BLaER1 (cell line): ENCODE measurements at regions not wholly inside any gene's neighbourhood (a gene's known extent, or its start where the extent isn't known, plus 50 kb on each side); places are given as distances from the start of the nearest gene placed in this dataset.

ENCODE experiments used
- H3K27ac ChIP-seq: shearing (Covaris generic); formaldehyde crosslinking; 2 replicates; pipeline ENCODE4 v1.8.1; 2022
- H3K27me3 ChIP-seq: shearing (Covaris generic); formaldehyde crosslinking; 2 replicates; pipeline ENCODE4 v1.8.1; 2022
- H3K36me3 ChIP-seq: shearing (Covaris generic); formaldehyde crosslinking; 2 replicates; pipeline ENCODE4 v1.8.1; 2022
- H3K4me1 ChIP-seq: shearing (Covaris generic); formaldehyde crosslinking; 2 replicates; pipeline ENCODE4 v1.8.1; 2022
- H3K4me2 ChIP-seq: shearing (Covaris generic); formaldehyde crosslinking; 2 replicates; pipeline ENCODE4 v1.8.1; 2022
- H3K4me3 ChIP-seq: shearing (Covaris generic); formaldehyde crosslinking; 2 replicates; pipeline ENCODE4 v1.8.1; 2022
- H3K9ac ChIP-seq: shearing (Covaris generic); formaldehyde crosslinking; 2 replicates; pipeline ENCODE4 v1.8.1; 2022
- H3K9me3 ChIP-seq: shearing (Covaris generic); formaldehyde crosslinking; 2 replicates; pipeline ENCODE4 v1.8.1; 2022
- H4K20me1 ChIP-seq: shearing (Covaris generic); formaldehyde crosslinking; 2 replicates; pipeline ENCODE4 v1.8.1; 2022
- Cebpa-rat ChIP-seq: shearing (Covaris generic); IDR thresholded peaks from 2 replicates; pipeline ENCODE4 v1.8.1; 2022

DNA sequence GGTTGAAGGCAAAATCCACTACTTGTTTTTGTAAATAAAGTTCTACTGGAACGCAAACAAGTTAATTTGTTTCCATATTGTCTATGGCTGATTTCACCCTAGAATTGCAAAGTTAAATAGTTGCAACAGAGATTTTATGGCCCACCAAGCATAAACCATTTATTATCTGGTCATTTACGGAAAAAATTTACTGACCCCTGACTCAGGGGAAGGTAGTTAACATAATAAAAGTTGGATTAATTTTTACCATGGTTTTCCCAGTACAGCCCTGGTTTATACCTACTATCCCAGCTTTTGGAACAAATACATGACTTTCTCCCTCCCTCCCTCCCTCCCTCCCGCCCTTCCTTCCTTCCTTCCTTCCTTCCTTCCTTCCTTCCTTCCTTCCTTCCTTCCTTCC is 588.9 kb upstream of the TMEFF2 start:
- no peaks in the 10 kb centered on the region for H4K20me1 ChIP-seq
- H3K4me1 ChIP-seq, result no peaks in the 10 kb centered on the region
- peaks cover 4% of the 10 kb centered on the region; the same call in 1 of the 2 replicates for H3K9me3 ChIP-seq
- no peak for TF ChIP-seq Cebpa-rat
- H3K36me3 ChIP-seq, result no peaks in the 10 kb centered on the region
- H3K9ac ChIP-seq, result no peak overlapping the region
- no peak overlapping the region for H3K4me2 ChIP-seq
- H3K27ac ChIP-seq, result no peak overlapping the region
- no peak overlapping the region for H3K4me3 ChIP-seq
- H3K27me3 ChIP-seq, result no peaks in the 10 kb centered on the region

- TF ChIP-seq Cebpa-rat, result no peak
- Histone ChIP-seq H3K4me3 (no peak overlapping the region), H3K27me3 (no peaks in the 10 kb centered on the region)
These were observed 580.9 kb upstream of the TMEFF2 start for GRCh38 chr2:192775459-192776262.

GRCh38 chr2:192775011-192775410 is 580.3 kb upstream of the TMEFF2 start:
- H3K27ac ChIP-seq, result no peak overlapping the region
- no peak for TF ChIP-seq Cebpa-rat
- no peak overlapping the region for H3K9ac ChIP-seq
- H3K4me3 ChIP-seq, result no peak overlapping the region
- H3K9me3 ChIP-seq, result peaks cover 5% of the 10 kb centered on the region; the same call in 1 of the 2 replicates
- no peaks in the 10 kb centered on the region for H4K20me1 ChIP-seq
- H3K36me3 ChIP-seq, result no peaks in the 10 kb centered on the region
- no peaks in the 10 kb centered on the region for H3K27me3 ChIP-seq
- no peaks in the 10 kb centered on the region for H3K4me1 ChIP-seq
- no peak overlapping the region for H3K4me2 ChIP-seq

More at GRCh38 chr2:192775459-192776262, 580.9 kb upstream of the TMEFF2 start:
- no peak overlapping the region for H3K9ac ChIP-seq
- H3K4me2 ChIP-seq, result no peak overlapping the region
- no peak overlapping the region for H3K27ac ChIP-seq
- no peaks in the 10 kb centered on the region for H4K20me1 ChIP-seq
- H3K9me3 ChIP-seq, result peaks cover 5% of the 10 kb centered on the region; the same call in 1 of the 2 replicates
- no peaks in the 10 kb centered on the region for H3K36me3 ChIP-seq
- H3K4me1 ChIP-seq, result no peaks in the 10 kb centered on the region

GRCh38 chr2:192773044-192773443 is 578.3 kb upstream of the TMEFF2 start:
- Histone ChIP-seq H3K27ac (no peak overlapping the region), H3K9me3 (no peaks in the 10 kb centered on the region), H3K9ac (no peak overlapping the region), H3K4me2 (no peak overlapping the region), H3K36me3 (no peaks in the 10 kb centered on the region), H3K4me1 (no peaks in the 10 kb centered on the region), H3K4me3 (no peak overlapping the region), H3K27me3 (no peaks in the 10 kb centered on the region), H4K20me1 (no peaks in the 10 kb centered on the region)
- TF ChIP-seq Cebpa-rat, result no peak

GRCh38 chr2:192749611-192750200 is 555.0 kb upstream of the TMEFF2 start:
- Histone ChIP-seq H3K4me2 (no peak overlapping the region), H3K9me3 (no peaks in the 10 kb centered on the region), H3K4me1 (no peaks in the 10 kb centered on the region), H3K36me3 (no peaks in the 10 kb centered on the region), H3K9ac (no peak overlapping the region), H3K27me3 (no peaks in the 10 kb centered on the region), H4K20me1 (no peaks in the 10 kb centered on the region), H3K4me3 (no peak overlapping the region), H3K27ac (no peak overlapping the region)
- TF ChIP-seq Cebpa-rat, result no peak

DNA sequence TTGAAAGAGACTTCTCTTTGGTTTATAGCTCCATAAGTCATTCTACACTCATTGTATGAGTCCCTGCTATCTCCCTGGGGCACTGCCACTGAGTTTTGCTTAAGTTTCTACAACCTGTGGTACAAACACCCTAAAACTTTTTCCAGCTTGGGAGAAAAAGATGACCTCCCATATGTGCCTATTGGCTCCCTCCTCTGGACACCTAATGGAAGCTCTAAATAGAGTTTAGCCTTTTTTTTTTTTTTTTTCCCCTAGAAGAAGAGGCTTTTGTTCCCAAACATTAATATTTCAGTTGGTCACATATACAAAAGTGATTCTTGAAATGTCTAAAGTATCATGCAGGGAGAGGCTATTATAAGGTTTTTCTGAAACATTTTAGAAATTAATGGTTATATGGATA is 547.2 kb upstream of the TMEFF2 start:
- H3K27ac ChIP-seq, result no peak overlapping the region
- no peaks in the 10 kb centered on the region for H4K20me1 ChIP-seq
- H3K4me1 ChIP-seq, result no peaks in the 10 kb centered on the region
- H3K4me3 ChIP-seq, result no peak overlapping the region
- H3K27me3 ChIP-seq, result no peaks in the 10 kb centered on the region
- H3K36me3 ChIP-seq, result no peaks in the 10 kb centered on the region
- no peak for TF ChIP-seq Cebpa-rat
- no peak overlapping the region for H3K9ac ChIP-seq
- H3K4me2 ChIP-seq, result no peak overlapping the region
- H3K9me3 ChIP-seq, result no peaks in the 10 kb centered on the region

- no peak overlapping the region for H3K27ac ChIP-seq
- no peak for TF ChIP-seq Cebpa-rat
- no peaks in the 10 kb centered on the region for H3K9me3 ChIP-seq
- H4K20me1 ChIP-seq, result no peaks in the 10 kb centered on the region
- H3K4me2 ChIP-seq, result no peak overlapping the region
- no peak overlapping the region for H3K9ac ChIP-seq
- H3K4me3 ChIP-seq, result no peak overlapping the region
- no peaks in the 10 kb centered on the region for H3K4me1 ChIP-seq
- no peaks in the 10 kb centered on the region for H3K36me3 ChIP-seq
- no peaks in the 10 kb centered on the region for H3K27me3 ChIP-seq
These were observed 540.7 kb upstream of the TMEFF2 start for GRCh38 chr2:192735447-192735846.

DNA sequence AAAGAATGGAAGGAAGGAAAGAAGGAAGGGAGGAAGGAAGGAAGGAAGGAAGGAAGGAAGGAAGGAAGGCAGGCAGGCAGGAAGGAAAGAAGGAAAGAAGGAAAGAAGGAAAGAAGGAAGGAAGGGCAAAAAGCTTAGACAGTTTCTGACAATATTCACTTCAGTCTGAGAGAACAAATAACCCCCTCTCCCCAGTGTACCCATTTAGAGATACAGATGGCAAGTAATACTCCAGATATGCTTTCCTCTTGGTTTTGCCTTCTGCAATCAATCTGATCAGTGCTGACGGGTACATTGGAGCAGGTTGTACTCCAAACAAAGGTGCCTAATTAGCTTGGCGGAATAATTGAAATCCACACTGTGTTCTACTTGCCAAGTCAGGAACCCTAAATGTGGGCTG is 534.6 kb upstream of the TMEFF2 start:
- Histone ChIP-seq H3K9me3 (no peaks in the 10 kb centered on the region), H4K20me1 (no peaks in the 10 kb centered on the region), H3K4me1 (no peaks in the 10 kb centered on the region), H3K27me3 (no peaks in the 10 kb centered on the region), H3K4me2 (no peak overlapping the region), H3K36me3 (no peaks in the 10 kb centered on the region), H3K4me3 (no peak overlapping the region), H3K9ac (no peak overlapping the region), H3K27ac (no peak overlapping the region)
- TF ChIP-seq Cebpa-rat, result no peak

DNA sequence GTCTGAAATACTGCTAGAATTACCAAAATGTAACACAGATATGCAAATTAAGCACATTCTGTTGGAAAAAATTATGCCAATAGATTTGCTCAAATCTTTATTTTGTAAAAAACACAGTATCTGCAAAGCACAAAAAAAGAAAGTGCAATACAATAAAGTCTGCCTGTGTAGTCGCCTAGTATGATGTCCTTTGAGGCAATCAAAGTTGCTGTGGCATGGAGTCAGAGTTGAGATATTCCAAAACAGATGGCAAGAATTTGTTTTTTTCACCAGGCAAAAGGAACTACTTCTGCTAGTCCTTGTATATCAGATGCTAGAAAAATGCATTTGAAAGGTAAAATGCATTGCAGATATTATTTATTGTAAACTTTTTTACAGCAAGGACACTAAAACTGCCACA is 531.3 kb upstream of the TMEFF2 start:
- no peaks in the 10 kb centered on the region for H3K36me3 ChIP-seq
- H3K9ac ChIP-seq, result no peak overlapping the region
- no peak overlapping the region for H3K4me2 ChIP-seq
- H3K27ac ChIP-seq, result no peak overlapping the region
- H3K9me3 ChIP-seq, result no peaks in the 10 kb centered on the region
- no peak for TF ChIP-seq Cebpa-rat
- H3K4me1 ChIP-seq, result no peaks in the 10 kb centered on the region
- no peaks in the 10 kb centered on the region for H3K27me3 ChIP-seq
- no peak overlapping the region for H3K4me3 ChIP-seq
- no peaks in the 10 kb centered on the region for H4K20me1 ChIP-seq

DNA sequence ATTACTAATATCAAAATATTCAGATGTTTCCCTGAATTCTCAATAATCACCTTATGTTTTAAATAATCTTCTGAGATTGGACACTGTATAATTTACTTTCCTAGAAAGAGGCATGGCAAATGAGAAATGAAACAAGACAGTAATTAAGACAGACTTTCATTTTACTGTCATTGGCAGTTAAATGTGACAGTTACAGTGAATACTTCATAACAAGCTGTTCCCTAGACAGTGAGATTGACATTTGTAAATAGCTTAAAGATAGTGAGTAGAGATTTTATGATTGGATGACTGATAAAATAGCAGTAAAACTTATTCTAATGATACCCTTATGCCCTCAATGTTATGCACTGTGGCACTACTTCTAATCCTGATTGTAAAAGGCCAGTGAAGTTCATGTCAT is 524.9 kb upstream of the TMEFF2 start:
- Histone ChIP-seq H3K27ac (no peak overlapping the region), H3K9ac (no peak overlapping the region), H3K36me3 (no peaks in the 10 kb centered on the region), H4K20me1 (no peaks in the 10 kb centered on the region), H3K4me2 (no peak overlapping the region), H3K9me3 (no peaks in the 10 kb centered on the region), H3K4me3 (no peak overlapping the region), H3K4me1 (no peaks in the 10 kb centered on the region), H3K27me3 (no peaks in the 10 kb centered on the region)
- no peak for TF ChIP-seq Cebpa-rat
